Fibroblast of skin of abdomen (primary cell): ENCODE measurements at regions not wholly inside any gene's neighbourhood (a gene's known extent, or its start where the extent isn't known, plus 50 kb on each side); places are given as distances from the start of the nearest gene placed in this dataset.
"Not testable (repeated sequence)": the region's sequence is repeated elsewhere in the genome, so short reads cannot be mapped to it uniquely, and the experiment has no call there.

Experiments
- DNase-seq: peaks from one replicate; pipeline ENCODE4 v3.0.0-alpha.2; 2013

GRCh38 chr6:140007525-140007924, 633.1 kb upstream of the CITED2 start:
- no peak for DNase-seq

GRCh38 chr6:140003217-140003616, 628.8 kb upstream of the CITED2 start:
- DNase-seq, result no peak

- peak; percentile 90 for DNase-seq
Measured at GRCh38 chr6:140002396-140003022, 628.1 kb upstream of the CITED2 start.

- peak; percentile 93 for DNase-seq
Measured at GRCh38 chr6:140001821-140002341, 627.4 kb upstream of the CITED2 start.

GRCh38 chr6:140001005-140001404, 626.6 kb upstream of the CITED2 start:
- DNase-seq, result no peak

- not testable (repeated sequence) for DNase-seq
Measured at GRCh38 chr6:139999661-140000060, 625.2 kb upstream of the CITED2 start.

- DNase-seq, result not testable (repeated sequence)
Measured at GRCh38 chr6:139998478-139998877, 624.0 kb upstream of the CITED2 start.

- no peak for DNase-seq
Measured at GRCh38 chr6:139996253-139996834, 621.9 kb upstream of the CITED2 start.

- DNase-seq, result peak; percentile 74
Measured at GRCh38 chr6:139994998-139995397, 620.5 kb upstream of the CITED2 start.

GRCh38 chr6:139990856-139991465, 616.5 kb upstream of the CITED2 start:
- DNase-seq, result peak; percentile 34

- DNase-seq, result no peak
Measured at GRCh38 chr6:139990026-139990686, 615.7 kb upstream of the CITED2 start.

GRCh38 chr6:139988685-139989084, 614.2 kb upstream of the CITED2 start:
- DNase-seq, result peak; percentile 59

- DNase-seq, result no peak
Measured at GRCh38 chr6:139987091-139987490, 612.6 kb upstream of the CITED2 start.

- DNase-seq, result no peak
Measured at GRCh38 chr6:139985236-139985815, 610.9 kb upstream of the CITED2 start.

GRCh38 chr6:139984317-139984716, 609.9 kb upstream of the CITED2 start:
- no peak for DNase-seq

GRCh38 chr6:139983555-139984276, 609.3 kb upstream of the CITED2 start:
- DNase-seq, result peak; percentile 77

- peak; percentile 89 for DNase-seq
Measured at GRCh38 chr6:139982652-139983295, 608.3 kb upstream of the CITED2 start.

GRCh38 chr6:139982195-139982594, 607.7 kb upstream of the CITED2 start:
- DNase-seq, result peak; percentile 27

- DNase-seq, result peak; percentile 74
Measured at GRCh38 chr6:139981768-139982181, 607.3 kb upstream of the CITED2 start.

- DNase-seq, result peak; percentile 62
Measured at GRCh38 chr6:139981066-139981624, 606.7 kb upstream of the CITED2 start.

GRCh38 chr6:139980631-139981030, 606.2 kb upstream of the CITED2 start:
- peak; percentile 73 for DNase-seq
